K562 (cell line): ENCODE measurements at regions not wholly inside any gene's neighbourhood (a gene's known extent, or its start where the extent isn't known, plus 50 kb on each side); places are given as distances from the start of the nearest gene placed in this dataset.

Experiments
- ATAC-seq: fragments of 200-7000 bp; cut with Tn5 transposase; 3 replicates; pipeline ENCODE4 v1.9.1; 2020; ENCODE audit warnings: moderate library complexity
- BruUV-seq: library from RNA; stranded (reverse); fragments of 400-500 nt; replicated peaks from 2 replicates; lab custom pipeline; 2021; lab: Mats Ljungman, UMichigan
- CTCF ChIA-PET: fragments of 300-600 bp; formaldehyde crosslinking; extraction: SDS; loops from one replicate; lab custom pipeline; 2021; ENCODE audit warnings: low intra/inter-chr PET ratio; lab: Yijun Ruan, JAX
- POLR2A ChIA-PET: fragments of 300-600, 350-650 bp; sonication (Branson Sonifier 250); formaldehyde crosslinking; extraction: SDS; loops from one replicate; lab custom pipeline; 2021; ENCODE audit warnings: antibody characterized with exemption, inconsistent platforms; lab: Yijun Ruan, JAX
- DNase-seq, 4 experiments: peaks; one replicate each; pipeline versions ENCODE4 v3.0.0 to v3.0.0-alpha.2; 2011 to 2018; ENCODE audit warnings: low spot score in 3 of 4, mixed read lengths in 3 of 4; ENCODE audit errors: extremely low read depth in 1 of 4
- FAIRE-seq: peaks from 2 replicates; lab custom pipeline; 2011; peaks lifted over from hg19 to GRCh38; lab: Jason Lieb, UNC
- H2AFZ ChIP-seq: 2 replicates; pipeline ENCODE4 v1.6.0; 2011; ENCODE audit warnings: low read depth, low read length, control low read depth, inconsistent platforms
- H3K27ac ChIP-seq: fragments of 200-600 bp; 3 replicates; pipeline ENCODE4 v1.8.0; 2011; ENCODE audit warnings: low read depth, mild to moderate bottlenecking, control low read depth, inconsistent platforms, low read length, moderate library complexity, mixed read lengths; ENCODE audit errors: extremely low read depth
- H3K27me3 ChIP-seq, 2 experiments: fragments of 300-600 bp in 1 of 2; 2 replicates in 1 of 2; 3 replicates in 1 of 2; pipeline versions ENCODE4 v1.6.0 to v1.8.0; 2011; ENCODE audit warnings: inconsistent platforms in 2 of 2, low read length in 2 of 2, mild to moderate bottlenecking in 1 of 2, mixed read lengths in 1 of 2, moderate library complexity in 1 of 2; ENCODE audit not compliant: control insufficient read depth in 2 of 2, insufficient read depth in 2 of 2
- H3K36me3 ChIP-seq: fragments of 300-600 bp; 3 replicates; pipeline ENCODE4 v1.8.0; 2011; ENCODE audit warnings: mild to moderate bottlenecking, low read length, inconsistent platforms; ENCODE audit not compliant: control insufficient read depth, insufficient read depth
- H3K4me1 ChIP-seq, 2 experiments: fragments of 200-600 bp in 1 of 2; replicated peaks in 1 of 2; 2 replicates in 1 of 2; 3 replicates in 1 of 2; pipeline versions ENCODE4 v1.5.1 to v1.8.0; 2011; ENCODE audit warnings: inconsistent platforms in 2 of 2, low read length in 2 of 2, mild to moderate bottlenecking in 1 of 2, mixed read lengths in 1 of 2, moderate library complexity in 1 of 2; ENCODE audit not compliant: control insufficient read depth in 2 of 2, insufficient read depth in 2 of 2
- H3K4me2 ChIP-seq: 2 replicates; pipeline ENCODE4 v1.6.1; 2011; ENCODE audit warnings: low read length, control low read depth, inconsistent platforms, mixed read lengths; ENCODE audit not compliant: insufficient read depth
- H3K4me3 ChIP-seq: fragments of 200-600 bp; sonication (generic), shearing (Covaris generic); 2 replicates; pipeline ENCODE4 v1.5.1; 2016; ENCODE audit warnings: control low read depth, inconsistent platforms
- H3K79me2 ChIP-seq: fragments of 200-600 bp; 3 replicates; pipeline ENCODE4 v1.8.0; 2011; ENCODE audit warnings: low read length, inconsistent platforms; ENCODE audit not compliant: control insufficient read depth, insufficient read depth
- H3K9ac ChIP-seq, 2 experiments: 2 replicates each; pipeline versions ENCODE4 v1.6.0 to v1.6.1; 2011; ENCODE audit warnings: low read depth in 2 of 2, low read length in 2 of 2, control low read depth in 1 of 2, inconsistent platforms in 1 of 2, mild to moderate bottlenecking in 1 of 2, mixed read lengths in 1 of 2; ENCODE audit not compliant: insufficient read depth in 1 of 2
- H3K9me1 ChIP-seq: one replicate; pipeline ENCODE4 v1.6.0; 2011; ENCODE audit warnings: inconsistent platforms, mild to moderate bottlenecking, low read length, moderate library complexity; ENCODE audit not compliant: control insufficient read depth, insufficient read depth
- H3K9me3 ChIP-seq: replicated peaks from 2 replicates; pipeline ENCODE4 v1.5.1; 2011; ENCODE audit warnings: low read depth, low read length, inconsistent platforms; ENCODE audit not compliant: control insufficient read depth, insufficient read depth
- H4K20me1 ChIP-seq: replicated peaks from 2 replicates; pipeline ENCODE4 v1.6.1; 2011; ENCODE audit warnings: low read length, inconsistent platforms, mixed read lengths; ENCODE audit not compliant: control insufficient read depth, insufficient read depth
- CCNT2 ChIP-seq: IDR thresholded peaks from 2 replicates; pipeline ENCODE4 v1.6.1; 2011; ENCODE audit warnings: borderline replicate concordance, low read depth, mild to moderate bottlenecking, moderate library complexity, mixed read lengths, low read length; ENCODE audit not compliant: insufficient read length; ENCODE audit errors: extremely low read depth
- HNRNPL ChIP-seq: fragments of 200-400 bp; formaldehyde crosslinking; IDR thresholded peaks from 2 replicates; pipeline ENCODE4 v1.6.1; 2017; ENCODE audit warnings: low read depth, mild to moderate bottlenecking, low read length
- KLF13 ChIP-seq: fragments of 450-650 bp; IDR thresholded peaks from 2 replicates; pipeline ENCODE4 v1.6.1; 2016; ENCODE audit warnings: missing genetic modification characterization, low read depth, mild to moderate bottlenecking, missing compliant biosample characterization, moderate library complexity, borderline replicate concordance
- MTA1 ChIP-seq: fragments of 450-650 bp; IDR thresholded peaks from 2 replicates; pipeline ENCODE4 v1.6.1; 2017; ENCODE audit warnings: borderline replicate concordance
- RBM34 ChIP-seq: fragments of 200-400 bp; formaldehyde crosslinking; IDR thresholded peaks from 2 replicates; pipeline ENCODE4 v1.6.1; 2018; ENCODE audit warnings: low read length, borderline replicate concordance; ENCODE audit not compliant: insufficient read depth
- TEAD2 ChIP-seq: fragments of 450-650 bp; IDR thresholded peaks from 2 replicates; pipeline ENCODE4 v1.6.1; 2016; ENCODE audit warnings: missing genetic modification characterization, control low read depth, missing compliant biosample characterization
- THAP12 ChIP-seq: fragments of 250-450 bp; sonication (Bioruptor Pico); IDR thresholded peaks from 2 replicates; pipeline ENCODE4 v1.9.0; 2021; ENCODE audit warnings: mild to moderate bottlenecking, inconsistent platforms
- ZBTB8A ChIP-seq: fragments of 450-650 bp; IDR thresholded peaks from 2 replicates; pipeline ENCODE4 v1.6.1; 2018; ENCODE audit warnings: mild to moderate bottlenecking, moderate library complexity; ENCODE audit not compliant: partially characterized antibody
- ZNF23 ChIP-seq: fragments of 250-450 bp; sonication (Bioruptor Pico); IDR thresholded peaks from 2 replicates; pipeline ENCODE4 v1.4.0; 2020; ENCODE audit warnings: mild to moderate bottlenecking
- ZNF512 ChIP-seq: IDR thresholded peaks from 2 replicates; pipeline ENCODE4 v1.6.1; 2016; ENCODE audit warnings: missing genetic modification characterization, missing compliant biosample characterization
- ZNF644 ChIP-seq: fragments of 200-800 bp; sonication (Bioruptor generic); IDR thresholded peaks from 2 replicates; pipeline ENCODE4 v1.6.1; 2016; ENCODE audit warnings: low read depth, missing genetic modification characterization, missing compliant biosample characterization
- WGBS: fragments of 100-300 bp; shearing (Covaris generic); methylation state at CpG from one replicate; pipeline ENCODE4 v1.1.6; 2016; ENCODE audit warnings: low coverage, mixed read lengths; ENCODE audit not compliant: insufficient coverage; ENCODE audit errors: missing lambda C conversion rate; 5-methylcytosine and 5-hydroxymethylcytosine counted together
- in situ Hi-C: fragments of 300-500 bp; cut with MboI; formaldehyde crosslinking; loops from 4 replicates; pipeline ENCODE4 v1.15.0; 2018; ENCODE audit warnings: inconsistent platforms, mixed read lengths
- intact Hi-C: fragments of 100-400 bp; cut with micrococcal nuclease; formaldehyde crosslinking; loops from 2 replicates; pipeline ENCODE4 v1.14.2; 2022
- TF ChIP-seq, protein P1 (sequence below): sonication (generic); formaldehyde crosslinking; IDR thresholded peaks from 2 replicates; pipeline ENCODE4 v1.8.0; 2023; ENCODE audit warnings: mild to moderate bottlenecking, missing genetic modification reagents

- Histone ChIP-seq H3K4me3 (no peak overlapping the region), H2AFZ (no peak overlapping the region), H3K79me2 (no peaks in the 10 kb centered on the region), H3K9me3 (peaks cover 2% of the 10 kb centered on the region; the same call in 1 of the 2 replicates), H3K4me2 (no peak overlapping the region), H4K20me1 (no peaks in the 10 kb centered on the region), H3K27ac (no peak overlapping the region), H3K4me1 (no peaks in the 10 kb centered on the region), H3K27me3 (no peaks in the 10 kb centered on the region), H3K36me3 (no peaks in the 10 kb centered on the region), H3K9ac (no peak overlapping the region), H3K9me1 (no peaks in the 10 kb centered on the region)
- DNase-seq, result no peak
- TF ChIP-seq TEAD2 (tag), result no peak
- TF ChIP-seq CCNT2, result no peak
- no peak for TF ChIP-seq RBM34
- TF ChIP-seq MTA1, result no peak
- no peak for TF ChIP-seq HNRNPL
- TF ChIP-seq THAP12, result no peak
- TF ChIP-seq ZNF23 (CRISPR knock-in tag), result no peak
- TF ChIP-seq, protein P1, sequence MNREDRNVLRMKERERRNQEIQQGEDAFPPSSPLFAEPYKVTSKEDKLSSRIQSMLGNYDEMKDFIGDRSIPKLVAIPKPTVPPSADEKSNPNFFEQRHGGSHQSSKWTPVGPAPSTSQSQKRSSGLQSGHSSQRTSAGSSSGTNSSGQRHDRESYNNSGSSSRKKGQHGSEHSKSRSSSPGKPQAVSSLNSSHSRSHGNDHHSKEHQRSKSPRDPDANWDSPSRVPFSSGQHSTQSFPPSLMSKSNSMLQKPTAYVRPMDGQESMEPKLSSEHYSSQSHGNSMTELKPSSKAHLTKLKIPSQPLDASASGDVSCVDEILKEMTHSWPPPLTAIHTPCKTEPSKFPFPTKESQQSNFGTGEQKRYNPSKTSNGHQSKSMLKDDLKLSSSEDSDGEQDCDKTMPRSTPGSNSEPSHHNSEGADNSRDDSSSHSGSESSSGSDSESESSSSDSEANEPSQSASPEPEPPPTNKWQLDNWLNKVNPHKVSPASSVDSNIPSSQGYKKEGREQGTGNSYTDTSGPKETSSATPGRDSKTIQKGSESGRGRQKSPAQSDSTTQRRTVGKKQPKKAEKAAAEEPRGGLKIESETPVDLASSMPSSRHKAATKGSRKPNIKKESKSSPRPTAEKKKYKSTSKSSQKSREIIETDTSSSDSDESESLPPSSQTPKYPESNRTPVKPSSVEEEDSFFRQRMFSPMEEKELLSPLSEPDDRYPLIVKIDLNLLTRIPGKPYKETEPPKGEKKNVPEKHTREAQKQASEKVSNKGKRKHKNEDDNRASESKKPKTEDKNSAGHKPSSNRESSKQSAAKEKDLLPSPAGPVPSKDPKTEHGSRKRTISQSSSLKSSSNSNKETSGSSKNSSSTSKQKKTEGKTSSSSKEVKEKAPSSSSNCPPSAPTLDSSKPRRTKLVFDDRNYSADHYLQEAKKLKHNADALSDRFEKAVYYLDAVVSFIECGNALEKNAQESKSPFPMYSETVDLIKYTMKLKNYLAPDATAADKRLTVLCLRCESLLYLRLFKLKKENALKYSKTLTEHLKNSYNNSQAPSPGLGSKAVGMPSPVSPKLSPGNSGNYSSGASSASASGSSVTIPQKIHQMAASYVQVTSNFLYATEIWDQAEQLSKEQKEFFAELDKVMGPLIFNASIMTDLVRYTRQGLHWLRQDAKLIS (CRISPR knock-in tag), result no peak
- no peak for TF ChIP-seq KLF13 (tag)
- TF ChIP-seq ZNF512 (tag), result no peak
- no peak for TF ChIP-seq ZNF644
- no peak for TF ChIP-seq ZBTB8A
- ChIA-PET POLR2A (no interaction called here), CTCF (no interaction called here)
- WGBS, result 2% methylated on average over 6 of the region's 7 CpGs
- no peak for ATAC-seq
- in situ Hi-C loops, result no loop called here
- no peak for FAIRE-seq
- no TSS peak for BruUV-seq
- intact Hi-C loops, result no loop called here
Observed at GRCh38 chr12:125966641-125967040, 901.4 kb downstream of the AACS start.
